ENCODE measurements at regions not wholly inside any gene's neighbourhood (a gene's known extent, or its start where the extent isn't known, plus 50 kb on each side); places are given as distances from the start of the nearest gene placed in this dataset.

DNA sequence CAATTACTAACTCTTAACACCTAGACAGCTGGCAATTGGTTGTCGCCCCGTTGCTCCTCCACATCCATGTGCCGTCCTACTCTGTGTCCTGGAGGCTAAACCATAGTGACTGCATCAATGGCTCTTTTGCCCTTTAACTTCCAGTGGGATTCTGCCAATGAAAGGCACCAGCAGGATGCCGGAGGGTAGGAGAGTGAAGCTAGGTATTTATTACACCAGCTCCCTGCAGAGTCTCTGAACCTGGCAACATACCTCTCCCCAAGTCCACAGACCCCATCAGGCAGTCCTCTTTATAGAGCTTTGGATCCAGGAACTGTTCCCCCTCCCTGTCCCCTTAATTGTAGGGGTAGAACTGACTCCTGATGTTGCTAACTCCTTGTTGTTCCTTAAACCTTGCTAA is 426.8 kb downstream of the HNRNPD start:
- Histone ChIP-seq H3K27ac (no peak overlapping the region), H3K27me3 (peaks cover 0 to 6% (median 0%) of the 10 kb centered on the region in 3 donors), H3K36me3 (no peaks in the 10 kb centered on the region), H3K9me3 (no peaks in the 10 kb centered on the region), H3K4me1 (no peaks in the 10 kb centered on the region), H3K4me3 (no peak overlapping the region)
- TF ChIP-seq EP300 (IDR thresholded peaks at IDR 0.05) (no peak), POLR2AphosphoS5 (IDR thresholded peaks at IDR 0.05) (no peak)
- no peak for DNase-seq
- 51 to 80% (median 66%) methylated on average over 4 of the region's 4 CpGs for WGBS, 5 donors
- intact Hi-C loops (cut with DNase I; ENCODE audit: low total_unique reads): no loop called here

- no peak overlapping the region for H3K27ac ChIP-seq
- no peak for DNase-seq
- TF ChIP-seq POLR2A (IDR thresholded peaks at IDR 0.05) (no peak), POLR2AphosphoS5 (IDR thresholded peaks at IDR 0.05) (no peak), EP300 (IDR thresholded peaks at IDR 0.05) (no peak)
- TF ChIP-seq, protein P1, sequence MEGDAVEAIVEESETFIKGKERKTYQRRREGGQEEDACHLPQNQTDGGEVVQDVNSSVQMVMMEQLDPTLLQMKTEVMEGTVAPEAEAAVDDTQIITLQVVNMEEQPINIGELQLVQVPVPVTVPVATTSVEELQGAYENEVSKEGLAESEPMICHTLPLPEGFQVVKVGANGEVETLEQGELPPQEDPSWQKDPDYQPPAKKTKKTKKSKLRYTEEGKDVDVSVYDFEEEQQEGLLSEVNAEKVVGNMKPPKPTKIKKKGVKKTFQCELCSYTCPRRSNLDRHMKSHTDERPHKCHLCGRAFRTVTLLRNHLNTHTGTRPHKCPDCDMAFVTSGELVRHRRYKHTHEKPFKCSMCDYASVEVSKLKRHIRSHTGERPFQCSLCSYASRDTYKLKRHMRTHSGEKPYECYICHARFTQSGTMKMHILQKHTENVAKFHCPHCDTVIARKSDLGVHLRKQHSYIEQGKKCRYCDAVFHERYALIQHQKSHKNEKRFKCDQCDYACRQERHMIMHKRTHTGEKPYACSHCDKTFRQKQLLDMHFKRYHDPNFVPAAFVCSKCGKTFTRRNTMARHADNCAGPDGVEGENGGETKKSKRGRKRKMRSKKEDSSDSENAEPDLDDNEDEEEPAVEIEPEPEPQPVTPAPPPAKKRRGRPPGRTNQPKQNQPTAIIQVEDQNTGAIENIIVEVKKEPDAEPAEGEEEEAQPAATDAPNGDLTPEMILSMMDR (IDR thresholded peaks at IDR 0.05): no peak
- 78 to 88% (median 86%) methylated on average over 3 of the region's 3 CpGs for WGBS, 5 donors
- no peaks in the 10 kb centered on the region for H3K9me3 ChIP-seq
- H3K4me3 ChIP-seq: no peak overlapping the region
- intact Hi-C loops (cut with DNase I; ENCODE audit: low total_unique reads): no loop called here
- H3K36me3 ChIP-seq: no peaks in the 10 kb centered on the region
- no peaks in the 10 kb centered on the region for H3K27me3 ChIP-seq
- H3K4me1 ChIP-seq: no peaks in the 10 kb centered on the region
Observed at GRCh38 chr4:81930506-81931238, 443.1 kb downstream of the HNRNPD start.

DNA sequence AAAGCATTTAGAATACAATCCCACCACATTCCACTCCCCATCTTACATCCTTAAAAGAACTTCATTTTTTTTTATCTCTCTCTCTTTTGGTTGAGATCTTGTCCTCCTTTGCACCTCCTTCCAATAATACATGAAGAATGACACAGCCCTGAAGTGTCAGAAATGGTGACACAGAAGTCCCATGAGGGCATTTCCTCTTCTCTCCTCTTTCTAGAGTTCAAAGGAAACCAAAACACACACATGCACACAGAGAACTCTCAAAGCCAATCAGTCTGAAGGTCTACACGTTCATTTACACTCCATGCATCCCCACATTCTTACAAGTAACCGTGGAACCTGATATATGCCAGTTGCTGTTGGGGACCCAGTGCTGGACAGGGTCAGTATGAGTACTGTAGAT is 450.7 kb downstream of the HNRNPD start:
- intact Hi-C loops (cut with DNase I; ENCODE audit: low total_unique reads): no loop called here
- no peak overlapping the region for H3K27ac ChIP-seq

GRCh38 chr4:81922313-81922712 is 450.6 kb upstream of the RASGEF1B start:
- TF ChIP-seq EP300 (IDR thresholded peaks at IDR 0.05) (no peak), POLR2AphosphoS5 (IDR thresholded peaks at IDR 0.05) (no peak), POLR2A (IDR thresholded peaks at IDR 0.05) (no peak)
- TF ChIP-seq, protein P1 (IDR thresholded peaks at IDR 0.05): no peak
- Histone ChIP-seq H3K27me3 (no peaks in the 10 kb centered on the region), H3K9me3 (no peaks in the 10 kb centered on the region), H3K4me1 (no peaks in the 10 kb centered on the region), H3K27ac (no peak overlapping the region), H3K36me3 (no peaks in the 10 kb centered on the region), H3K4me3 (no peak overlapping the region)
- DNase-seq: no peak
- 54 to 76% (median 67%) methylated on average over 3 of the region's 3 CpGs for WGBS, 5 donors
- intact Hi-C loops (cut with DNase I; ENCODE audit: low total_unique reads): no loop called here

More for the DNA sequence above, 450.7 kb downstream of the HNRNPD start:
- no peak overlapping the region for H3K4me3 ChIP-seq
- no peak for DNase-seq
- no peak for TF ChIP-seq POLR2A (IDR thresholded peaks at IDR 0.05)
- TF ChIP-seq, protein P1 (IDR thresholded peaks at IDR 0.05): no peak
- TF ChIP-seq EP300 (IDR thresholded peaks at IDR 0.05): no peak
- TF ChIP-seq POLR2AphosphoS5 (IDR thresholded peaks at IDR 0.05): no peak
- H3K27me3 ChIP-seq: no peaks in the 10 kb centered on the region
- no peaks in the 10 kb centered on the region for H3K36me3 ChIP-seq
- WGBS, 5 donors: 60 to 70% (median 69%) methylated on average over 2 of the region's 2 CpGs
- H3K9me3 ChIP-seq: no peaks in the 10 kb centered on the region
- no peaks in the 10 kb centered on the region for H3K4me1 ChIP-seq

- TF ChIP-seq, protein P1 (IDR thresholded peaks at IDR 0.05): no peak
- no peak for TF ChIP-seq POLR2AphosphoS5 (IDR thresholded peaks at IDR 0.05)
- TF ChIP-seq EP300 (IDR thresholded peaks at IDR 0.05): no peak
- TF ChIP-seq POLR2A (IDR thresholded peaks at IDR 0.05): no peak
- intact Hi-C loops (cut with DNase I; ENCODE audit: low total_unique reads): no loop called here
- H3K4me1 ChIP-seq: no peaks in the 10 kb centered on the region
- no peaks in the 10 kb centered on the region for H3K36me3 ChIP-seq
- no peaks in the 10 kb centered on the region for H3K9me3 ChIP-seq
- WGBS, 5 donors: 56 to 69% (median 62%) methylated on average over 4 of the region's 4 CpGs
- no peaks in the 10 kb centered on the region for H3K27me3 ChIP-seq
- peak in 1 of 2 donors; percentile 31 for DNase-seq
- no peak overlapping the region for H3K4me3 ChIP-seq
- no peak overlapping the region for H3K27ac ChIP-seq
Observed at GRCh38 chr4:81921751-81922159, 450.0 kb upstream of the RASGEF1B start.
